Brain microvascular endothelial cell (primary cell): ENCODE measurements at regions not wholly inside any gene's neighbourhood (a gene's known extent, or its start where the extent isn't known, plus 50 kb on each side); places are given as distances from the start of the nearest gene placed in this dataset.

Experiments used
- DNase-seq: peaks from one replicate; pipeline ENCODE4 v3.0.0-alpha.2; 2020
- H3K27ac ChIP-seq: fragments of 250-450 bp; sonication (Bioruptor Pico); 2 replicates; pipeline ENCODE4 v1.5.1; 2020; ENCODE audit warnings: mild to moderate bottlenecking, moderate library complexity
- H3K27me3 ChIP-seq: fragments of 250-450 bp; sonication (Bioruptor Pico); replicated peaks from 2 replicates; pipeline ENCODE4 v1.5.1; 2020; ENCODE audit warnings: mild to moderate bottlenecking
- H3K36me3 ChIP-seq: fragments of 250-450 bp; sonication (Bioruptor Pico); replicated peaks from 2 replicates; pipeline ENCODE4 v1.5.1; 2020; ENCODE audit warnings: mild to moderate bottlenecking
- H3K4me3 ChIP-seq: 2 replicates; pipeline ENCODE4 v1.5.1; 2011; ENCODE audit warnings: low read depth, mild to moderate bottlenecking, control low read depth, low read length, moderate library complexity
- in situ Hi-C: cut with HindIII; loops from 2 replicates; pipeline ENCODE4 v1.10.0; 2017; ENCODE audit warnings: low sequenced_read_pairs, low pct_ligation_motif_present
- TF ChIP-seq, protein P1 (sequence below): IDR thresholded peaks from 2 replicates; pipeline ENCODE4 v1.5.1; 2011; ENCODE audit warnings: low read depth, mild to moderate bottlenecking, moderate library complexity, low read length, control low read depth, inconsistent platforms; ENCODE audit errors: missing control alignments

DNA sequence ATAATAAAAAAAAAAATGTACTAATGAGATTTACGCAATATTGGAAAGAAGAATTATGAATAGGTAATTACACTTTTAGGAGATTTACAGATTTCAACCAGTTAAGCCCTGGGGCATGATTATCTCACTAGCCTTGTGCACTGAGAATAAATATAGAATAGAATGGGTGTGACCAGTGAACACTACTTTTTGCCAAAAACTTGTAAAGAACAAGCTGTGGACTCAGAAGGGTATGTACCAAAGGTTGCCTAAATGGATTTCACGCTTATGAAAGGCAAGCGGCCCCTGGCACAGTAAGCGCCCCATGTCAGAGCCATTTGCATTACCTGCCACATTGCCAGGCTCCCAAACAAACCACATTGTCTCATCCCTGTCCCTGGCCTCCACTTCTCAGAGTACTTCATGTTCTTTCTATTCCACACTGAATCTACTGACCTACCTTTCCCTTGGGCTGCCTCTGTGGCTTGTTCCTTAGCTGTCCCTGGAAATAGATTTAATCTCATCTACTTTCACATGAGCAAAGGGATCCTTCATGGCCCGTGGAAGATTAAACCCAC is 170.6 kb upstream of the DIO2 start:
- TF ChIP-seq, protein P1, sequence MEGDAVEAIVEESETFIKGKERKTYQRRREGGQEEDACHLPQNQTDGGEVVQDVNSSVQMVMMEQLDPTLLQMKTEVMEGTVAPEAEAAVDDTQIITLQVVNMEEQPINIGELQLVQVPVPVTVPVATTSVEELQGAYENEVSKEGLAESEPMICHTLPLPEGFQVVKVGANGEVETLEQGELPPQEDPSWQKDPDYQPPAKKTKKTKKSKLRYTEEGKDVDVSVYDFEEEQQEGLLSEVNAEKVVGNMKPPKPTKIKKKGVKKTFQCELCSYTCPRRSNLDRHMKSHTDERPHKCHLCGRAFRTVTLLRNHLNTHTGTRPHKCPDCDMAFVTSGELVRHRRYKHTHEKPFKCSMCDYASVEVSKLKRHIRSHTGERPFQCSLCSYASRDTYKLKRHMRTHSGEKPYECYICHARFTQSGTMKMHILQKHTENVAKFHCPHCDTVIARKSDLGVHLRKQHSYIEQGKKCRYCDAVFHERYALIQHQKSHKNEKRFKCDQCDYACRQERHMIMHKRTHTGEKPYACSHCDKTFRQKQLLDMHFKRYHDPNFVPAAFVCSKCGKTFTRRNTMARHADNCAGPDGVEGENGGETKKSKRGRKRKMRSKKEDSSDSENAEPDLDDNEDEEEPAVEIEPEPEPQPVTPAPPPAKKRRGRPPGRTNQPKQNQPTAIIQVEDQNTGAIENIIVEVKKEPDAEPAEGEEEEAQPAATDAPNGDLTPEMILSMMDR: no peak

DNA sequence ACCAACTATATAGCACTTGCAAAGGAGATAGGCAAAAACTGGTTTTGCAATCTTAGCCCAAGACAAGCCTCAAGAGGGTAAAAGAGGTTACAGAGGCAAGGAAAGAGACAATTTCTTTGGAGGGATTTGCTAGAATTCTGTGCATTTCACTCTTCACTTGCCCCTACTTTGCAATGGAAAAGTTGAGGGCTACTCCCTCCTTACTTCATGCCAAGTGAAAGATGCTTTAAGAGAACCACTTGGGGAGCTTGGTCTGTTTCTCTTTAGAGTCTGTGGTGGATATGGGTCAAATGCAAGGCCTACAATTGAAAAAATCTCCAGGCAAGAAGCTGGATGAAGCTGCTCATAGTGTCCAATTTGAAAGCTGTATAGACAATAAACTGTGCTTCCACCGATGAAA is 167.7 kb upstream of the DIO2 start:
- DNase-seq: no peak
- H3K36me3 ChIP-seq: no peaks in the 10 kb centered on the region
- H3K27ac ChIP-seq: no peak overlapping the region
- in situ Hi-C loops: no loop called here
- H3K4me3 ChIP-seq: no peak overlapping the region
- TF ChIP-seq, protein P1: no peak
- H3K27me3 ChIP-seq: no peaks in the 10 kb centered on the region

More for the DNA sequence above, 170.6 kb upstream of the DIO2 start:
- in situ Hi-C loops: no loop called here
- Histone ChIP-seq H3K27me3 (no peaks in the 10 kb centered on the region), H3K27ac (no peak overlapping the region), H3K4me3 (no peak overlapping the region), H3K36me3 (no peaks in the 10 kb centered on the region)
- DNase-seq: no peak

DNA sequence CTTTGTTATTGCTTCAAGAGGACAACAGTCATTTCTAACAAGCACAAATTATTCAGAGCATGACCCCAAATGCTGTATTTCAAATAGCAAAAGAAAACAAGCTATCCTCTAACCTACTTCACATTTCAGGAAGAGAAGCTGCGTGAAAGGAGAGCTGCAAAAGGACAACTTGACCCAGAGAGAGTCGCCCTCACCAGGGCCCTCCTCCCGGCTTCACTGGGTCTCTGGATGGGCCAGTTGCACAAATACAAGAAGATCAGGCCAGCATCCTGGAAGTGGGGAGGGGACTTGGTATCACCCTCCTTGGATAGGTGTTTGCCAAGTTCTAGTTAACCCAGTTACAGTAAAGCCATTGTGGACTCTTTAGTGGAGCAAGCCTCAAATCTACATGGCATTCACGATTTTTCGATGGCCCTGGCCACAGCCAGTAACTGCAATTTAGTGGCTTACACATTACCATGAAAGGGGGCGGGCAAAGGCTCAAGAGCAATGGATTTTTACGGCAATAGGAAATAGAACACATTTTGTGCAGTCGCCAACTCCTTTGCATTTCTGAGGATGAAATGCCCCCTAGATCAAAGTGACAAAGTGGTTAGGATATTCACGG is 166.9 kb upstream of the DIO2 start:
- DNase-seq: no peak

DNA sequence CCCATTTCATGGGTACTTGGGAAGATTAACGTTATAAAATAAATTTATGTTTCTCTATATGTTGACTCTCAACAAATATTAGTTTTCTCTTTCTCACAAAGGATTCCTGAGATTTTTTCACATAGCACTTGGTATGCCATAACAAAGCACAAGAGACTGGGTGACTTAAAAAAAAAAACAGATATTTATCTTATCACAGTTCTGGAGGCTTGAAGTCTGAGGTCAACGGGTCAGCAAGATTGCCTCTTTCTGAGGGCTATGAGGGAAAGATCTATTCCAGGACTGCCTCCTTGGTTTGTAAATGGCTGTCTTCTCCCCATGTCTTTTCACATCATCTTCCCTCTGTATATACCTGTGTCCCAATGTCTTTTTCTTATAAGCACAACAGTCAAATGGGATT is 153.5 kb upstream of the DIO2 start:
- Histone ChIP-seq H3K27ac (no peak overlapping the region), H3K4me3 (no peak overlapping the region), H3K27me3 (no peaks in the 10 kb centered on the region), H3K36me3 (no peaks in the 10 kb centered on the region)
- in situ Hi-C loops: no loop called here
- DNase-seq: no peak
- TF ChIP-seq, protein P1: no peak

More for the DNA sequence above, 166.9 kb upstream of the DIO2 start:
- Histone ChIP-seq H3K4me3 (no peak overlapping the region), H3K27ac (no peak overlapping the region), H3K27me3 (no peaks in the 10 kb centered on the region), H3K36me3 (no peaks in the 10 kb centered on the region)
- in situ Hi-C loops: no loop called here
- TF ChIP-seq, protein P1: no peak

DNA sequence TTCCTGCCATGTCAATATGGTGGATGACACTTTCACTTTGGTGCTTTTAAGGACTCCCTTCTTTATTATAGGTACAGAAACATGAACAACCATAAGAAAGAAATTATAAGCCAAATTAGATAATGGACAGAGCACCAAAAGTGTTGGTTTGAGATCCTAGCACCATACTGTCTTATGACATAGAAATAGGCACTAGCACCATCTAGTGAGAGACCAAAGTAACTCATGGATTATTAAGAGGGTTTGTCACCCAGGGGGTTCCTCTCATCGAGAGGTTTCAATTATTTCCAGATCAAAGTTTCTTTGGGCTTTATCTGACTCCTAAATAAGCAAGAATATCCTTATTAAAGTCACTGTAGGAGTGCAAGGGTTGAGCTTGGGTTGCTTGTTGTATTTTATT is 153.0 kb upstream of the DIO2 start:
- TF ChIP-seq, protein P1: peak; percentile 52
- in situ Hi-C loops: no loop called here
- Histone ChIP-seq H3K27me3 (no peaks in the 10 kb centered on the region), H3K27ac (no peak overlapping the region), H3K36me3 (no peaks in the 10 kb centered on the region), H3K4me3 (no peak overlapping the region)
- no peak for DNase-seq

DNA sequence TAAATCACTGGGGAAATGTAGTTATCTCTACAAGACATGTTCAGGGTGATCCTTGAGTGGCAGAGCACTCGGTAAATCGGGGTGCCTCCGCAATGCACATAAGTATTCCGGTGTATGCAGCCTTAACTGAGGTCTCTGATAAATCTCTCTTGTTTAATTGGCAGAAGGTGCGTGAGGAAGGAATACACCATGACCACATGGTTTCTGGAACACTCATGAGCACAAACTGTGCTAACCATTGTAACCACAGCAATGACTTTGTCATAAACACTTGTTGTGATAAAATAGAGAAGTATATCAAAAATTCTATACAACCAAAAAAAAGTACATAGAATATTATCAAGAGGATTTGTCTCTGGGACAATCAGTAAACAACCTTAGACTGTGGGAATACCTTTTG is 146.8 kb upstream of the DIO2 start:
- Histone ChIP-seq H3K36me3 (no peaks in the 10 kb centered on the region), H3K4me3 (no peak overlapping the region), H3K27ac (no peak overlapping the region), H3K27me3 (no peaks in the 10 kb centered on the region)
- no peak for DNase-seq
- TF ChIP-seq, protein P1: no peak
- in situ Hi-C loops: no loop called here
